Kidney (tissue), 13 donors: ENCODE measurements at regions not wholly inside any gene's neighbourhood (a gene's known extent, or its start where the extent isn't known, plus 50 kb on each side); places are given as distances from the start of the nearest gene placed in this dataset.

Experiments
- DNase-seq, 5 donors: peaks; one replicate each; pipeline ENCODE4 v3.0.0-alpha.2; 2013 to 2020
- FAIRE-seq: peaks from 2 replicates; lab custom pipeline; 2012; peaks lifted over from hg19 to GRCh38; lab: Jason Lieb, UNC
- H3K27ac ChIP-seq, 2 donors: one replicate each; pipeline ENCODE4 v1.7.0; 2013; ENCODE audit warnings: low read depth in 2 of 2, low read length in 2 of 2, inconsistent platforms in 1 of 2
- H3K27me3 ChIP-seq: one replicate; pipeline ENCODE4 v1.7.1; 2013; ENCODE audit warnings: low read length, inconsistent platforms; ENCODE audit not compliant: control insufficient read depth, insufficient read depth
- H3K36me3 ChIP-seq, 3 donors: one replicate each; pipeline versions ENCODE4 v1.7.0 to v1.7.1; 2013; ENCODE audit warnings: low read length in 3 of 3, control low read depth in 1 of 3, inconsistent platforms in 1 of 3; ENCODE audit not compliant: insufficient read depth in 3 of 3, control insufficient read depth in 2 of 3
- H3K4me1 ChIP-seq, 3 donors: one replicate each; pipeline versions ENCODE4 v1.7.0 to v1.7.1; 2013; ENCODE audit warnings: low read length in 3 of 3, inconsistent platforms in 1 of 3, low read depth in 1 of 3; ENCODE audit not compliant: control insufficient read depth in 2 of 3, insufficient read depth in 2 of 3
- H3K4me3 ChIP-seq, 3 donors: one replicate each; pipeline versions ENCODE4 v1.7.0 to v1.8.1; 2013; ENCODE audit warnings: low read length in 3 of 3, control low read depth in 1 of 3, inconsistent platforms in 1 of 3
- H3K9ac ChIP-seq, 3 donors: one replicate each; pipeline versions ENCODE4 v1.7.0 to v1.7.1; 2013; ENCODE audit warnings: low read length in 3 of 3, control low read depth in 1 of 3, inconsistent platforms in 1 of 3
- H3K9me3 ChIP-seq, 3 donors: one replicate each; pipeline versions ENCODE4 v1.7.0 to v1.7.1; 2013; ENCODE audit warnings: low read length in 3 of 3, control low read depth in 1 of 3, inconsistent platforms in 1 of 3; ENCODE audit not compliant: control insufficient read depth in 2 of 3, insufficient read depth in 1 of 3
- intact Hi-C: fragments of 100-400 bp; cut with DNase I; formaldehyde crosslinking; loops from one replicate; pipeline ENCODE4 v1.11.1; 2022
- TF ChIP-seq, protein P1 (sequence below): IDR thresholded peaks from 3 replicates; pipeline ENCODE4 v1.5.1; 2012; ENCODE audit warnings: mild to moderate bottlenecking, moderate library complexity, borderline replicate concordance; ENCODE audit not compliant: insufficient read depth; ENCODE audit errors: extremely low read depth
- donor health status: control.
- donor health status: control.
- donor health status: control.
- donor health status: control.
- donor health status: control.
- donor health status: DM: yes; HTN: yes; CAD: no.
- donor health status: Normal renal cell carcinoma (clear cell type).

DNA sequence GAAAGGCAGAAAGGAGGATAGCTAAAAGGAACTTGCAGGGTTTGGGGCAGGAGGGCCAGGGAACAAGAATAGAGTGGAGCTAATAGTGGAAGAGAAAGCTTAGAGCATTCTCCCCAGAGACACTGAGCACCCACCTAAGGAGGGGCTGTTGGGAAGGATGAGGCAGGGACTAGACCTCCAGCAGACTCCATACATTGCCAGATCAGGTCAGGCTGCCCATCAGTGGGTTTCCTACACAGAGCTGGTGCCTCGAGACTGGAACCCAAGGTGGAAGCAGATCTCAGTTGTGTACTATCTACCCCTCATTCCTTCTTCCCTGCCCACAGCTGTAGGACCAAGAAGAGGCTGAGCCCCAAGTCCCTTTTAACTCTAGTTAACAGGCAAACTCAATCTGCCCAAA, 148.5 kb downstream of the ZFP36L2 start:
- TF ChIP-seq, protein P1, sequence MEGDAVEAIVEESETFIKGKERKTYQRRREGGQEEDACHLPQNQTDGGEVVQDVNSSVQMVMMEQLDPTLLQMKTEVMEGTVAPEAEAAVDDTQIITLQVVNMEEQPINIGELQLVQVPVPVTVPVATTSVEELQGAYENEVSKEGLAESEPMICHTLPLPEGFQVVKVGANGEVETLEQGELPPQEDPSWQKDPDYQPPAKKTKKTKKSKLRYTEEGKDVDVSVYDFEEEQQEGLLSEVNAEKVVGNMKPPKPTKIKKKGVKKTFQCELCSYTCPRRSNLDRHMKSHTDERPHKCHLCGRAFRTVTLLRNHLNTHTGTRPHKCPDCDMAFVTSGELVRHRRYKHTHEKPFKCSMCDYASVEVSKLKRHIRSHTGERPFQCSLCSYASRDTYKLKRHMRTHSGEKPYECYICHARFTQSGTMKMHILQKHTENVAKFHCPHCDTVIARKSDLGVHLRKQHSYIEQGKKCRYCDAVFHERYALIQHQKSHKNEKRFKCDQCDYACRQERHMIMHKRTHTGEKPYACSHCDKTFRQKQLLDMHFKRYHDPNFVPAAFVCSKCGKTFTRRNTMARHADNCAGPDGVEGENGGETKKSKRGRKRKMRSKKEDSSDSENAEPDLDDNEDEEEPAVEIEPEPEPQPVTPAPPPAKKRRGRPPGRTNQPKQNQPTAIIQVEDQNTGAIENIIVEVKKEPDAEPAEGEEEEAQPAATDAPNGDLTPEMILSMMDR, result no peak
- no peak overlapping the region for H3K27ac ChIP-seq
- FAIRE-seq, result no peak
- H3K4me1 ChIP-seq, result peaks cover 6 to 36% (median 23%) of the 10 kb centered on the region in 3 donors
- no peak overlapping the region for H3K4me3 ChIP-seq
- no peaks in the 10 kb centered on the region for H3K27me3 ChIP-seq
- no peaks in the 10 kb centered on the region for H3K36me3 ChIP-seq
- DNase-seq, result no peak
- H3K9ac ChIP-seq, result no peak overlapping the region
- intact Hi-C loops, result no loop called here
- no peaks in the 10 kb centered on the region for H3K9me3 ChIP-seq

DNA sequence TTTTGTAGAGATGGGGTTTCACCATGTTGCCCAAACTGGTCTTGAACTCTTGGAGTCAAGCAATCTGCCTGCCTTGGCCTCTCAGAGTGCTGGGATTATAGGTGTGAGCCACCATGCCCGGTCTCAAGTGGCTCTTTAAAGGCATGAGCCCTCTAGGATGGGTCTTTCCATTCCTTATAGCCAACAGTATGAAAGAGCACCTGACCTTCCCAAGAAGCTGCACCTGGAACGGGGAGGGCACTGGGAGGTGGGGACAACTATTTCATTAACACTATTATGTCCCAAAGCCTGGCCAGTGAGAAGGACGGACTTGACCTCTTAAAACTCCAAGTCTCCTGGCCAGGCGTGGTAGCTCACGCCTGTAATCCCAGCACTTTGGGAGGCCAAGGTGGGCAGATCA, 149.7 kb downstream of the ZFP36L2 start:
- no peak for FAIRE-seq
- no peak overlapping the region for H3K9ac ChIP-seq
- H3K9me3 ChIP-seq, result no peaks in the 10 kb centered on the region
- H3K4me3 ChIP-seq, result no peak overlapping the region
- H3K27ac ChIP-seq, result no peak overlapping the region
- intact Hi-C loops, result no loop called here
- DNase-seq, result no peak
- TF ChIP-seq, protein P1, result no peak
- no peaks in the 10 kb centered on the region for H3K36me3 ChIP-seq
- H3K4me1 ChIP-seq, result peaks cover 5 to 32% (median 15%) of the 10 kb centered on the region in 3 donors
- no peaks in the 10 kb centered on the region for H3K27me3 ChIP-seq

DNA sequence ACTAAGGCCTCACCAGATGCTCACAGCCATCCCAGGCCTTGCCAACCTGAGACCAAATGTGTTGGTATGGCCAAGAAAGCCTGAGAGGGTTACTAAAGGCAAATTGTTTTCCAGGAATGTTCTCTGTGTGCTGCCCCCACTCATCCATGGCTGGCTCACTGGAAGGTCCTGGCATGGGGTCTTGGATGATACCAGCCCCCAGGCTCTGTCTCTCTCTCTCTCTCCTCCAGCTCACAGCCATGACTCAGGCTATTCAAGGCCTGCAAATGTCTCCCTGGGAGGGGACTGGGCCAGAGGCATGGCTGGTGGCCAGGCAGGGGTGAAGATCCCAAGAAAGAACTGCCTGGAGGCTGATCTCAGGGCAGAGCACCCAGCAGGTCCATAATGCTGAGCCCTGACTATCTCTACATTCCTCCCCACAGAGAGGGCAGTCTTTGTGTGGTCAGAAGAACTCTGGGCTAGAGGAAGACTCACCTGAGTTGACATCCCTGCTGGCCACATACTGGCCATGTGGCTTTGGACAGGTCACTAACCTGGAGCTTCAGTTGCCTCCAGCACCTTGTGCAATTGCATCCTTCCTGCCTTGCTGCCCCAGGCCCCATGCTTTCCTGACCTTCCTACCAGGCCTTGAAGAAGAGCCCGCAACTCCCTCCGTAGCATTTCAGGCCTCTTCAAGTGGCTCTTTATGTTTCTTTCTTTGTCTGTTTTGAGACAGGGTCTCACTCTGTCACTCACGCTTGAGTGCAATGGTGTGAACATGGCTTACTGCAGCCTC, 150.4 kb downstream of the ZFP36L2 start:
- H3K4me1 ChIP-seq, result peaks cover 9 to 38% (median 17%) of the 10 kb centered on the region in 3 donors
- TF ChIP-seq, protein P1, result no peak
- intact Hi-C loops, result no loop called here

More for the DNA sequence above, 150.4 kb downstream of the ZFP36L2 start:
- no peak overlapping the region for H3K4me3 ChIP-seq
- H3K9me3 ChIP-seq, result no peaks in the 10 kb centered on the region
- H3K27me3 ChIP-seq, result no peaks in the 10 kb centered on the region
- FAIRE-seq (no peak), DNase-seq (peak in 1 of 5 donors; percentile 82)
- H3K36me3 ChIP-seq, result no peaks in the 10 kb centered on the region
- no peak overlapping the region for H3K9ac ChIP-seq
- H3K27ac ChIP-seq, result peak overlapping the region; percentile 43 to 82
